HG03520 (cell line): ENCODE measurements at regions not wholly inside any gene's neighbourhood (a gene's known extent, or its start where the extent isn't known, plus 50 kb on each side); places are given as distances from the start of the nearest gene placed in this dataset.
"Not testable (repeated sequence)": the region's sequence is repeated elsewhere in the genome, so short reads cannot be mapped to it uniquely, and the experiment has no call there.

Experiments
- ATAC-seq: cut with Tn5 transposase; IDR thresholded peaks from one replicate; pipeline ENCODE4 v1.9.1; 2021; ENCODE audit warnings: mild to moderate bottlenecking, moderate library complexity; ENCODE audit not compliant: unreplicated experiment

DNA sequence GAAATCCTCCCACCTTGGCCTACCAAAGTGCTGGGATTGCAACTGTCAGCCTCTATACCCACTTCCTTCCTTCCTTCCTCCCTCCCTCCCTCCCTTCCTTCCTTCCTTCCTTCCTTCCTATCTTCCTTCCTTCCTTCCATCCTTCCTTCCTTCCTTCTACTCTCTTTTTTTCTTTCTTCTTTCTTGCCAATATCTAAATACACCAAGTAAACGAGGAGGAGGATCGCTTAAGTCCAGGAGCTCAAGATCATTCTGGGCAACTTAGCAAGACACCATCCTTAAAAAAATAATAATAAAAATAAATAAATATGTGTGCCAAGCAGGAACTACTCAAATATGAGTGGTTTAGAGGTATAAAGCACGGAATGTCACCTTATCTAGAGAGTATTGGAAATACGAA, 249.4 kb upstream of the TRIB2 start:
- no peak for ATAC-seq

DNA sequence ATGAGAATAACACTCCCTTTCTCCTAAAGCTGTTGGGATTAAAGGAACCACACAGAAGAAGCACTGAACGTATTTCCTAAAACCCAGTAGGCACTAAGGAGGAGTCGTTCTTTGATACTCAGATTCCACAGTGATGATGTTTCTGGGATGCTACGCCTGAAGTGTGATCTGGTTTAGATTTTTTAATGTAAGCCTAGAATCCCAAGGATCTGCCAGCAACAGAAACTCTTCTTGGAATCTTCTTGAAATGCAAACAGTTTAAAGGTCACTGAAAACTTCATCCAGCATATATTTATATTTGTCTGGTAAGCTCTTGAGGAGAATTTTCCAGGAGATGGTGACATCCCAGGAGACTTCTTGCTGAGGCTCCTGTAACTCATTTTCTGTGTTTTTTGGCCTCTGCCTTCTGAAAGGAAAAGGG, 247.6 kb upstream of the TRIB2 start:
- no peak for ATAC-seq

DNA sequence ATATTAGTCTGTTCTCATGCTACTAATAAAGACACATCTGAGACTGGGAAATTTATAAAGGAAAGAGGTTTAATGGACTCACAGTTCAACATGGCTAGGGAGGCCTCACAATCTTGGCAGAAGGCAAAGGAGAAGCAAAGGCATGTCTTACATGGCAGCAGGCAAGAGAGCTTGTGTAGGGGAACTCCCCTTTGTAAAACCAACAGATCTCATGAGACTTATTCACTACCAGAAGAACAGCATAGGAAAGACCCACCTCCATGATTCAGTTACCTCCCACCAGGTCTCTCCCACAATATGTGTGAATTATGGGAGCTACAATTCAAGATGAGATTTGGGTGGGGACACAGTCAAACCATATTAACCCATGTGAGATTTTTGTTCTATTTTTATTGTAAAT, 244.5 kb upstream of the TRIB2 start:
- ATAC-seq = not testable (repeated sequence)

DNA sequence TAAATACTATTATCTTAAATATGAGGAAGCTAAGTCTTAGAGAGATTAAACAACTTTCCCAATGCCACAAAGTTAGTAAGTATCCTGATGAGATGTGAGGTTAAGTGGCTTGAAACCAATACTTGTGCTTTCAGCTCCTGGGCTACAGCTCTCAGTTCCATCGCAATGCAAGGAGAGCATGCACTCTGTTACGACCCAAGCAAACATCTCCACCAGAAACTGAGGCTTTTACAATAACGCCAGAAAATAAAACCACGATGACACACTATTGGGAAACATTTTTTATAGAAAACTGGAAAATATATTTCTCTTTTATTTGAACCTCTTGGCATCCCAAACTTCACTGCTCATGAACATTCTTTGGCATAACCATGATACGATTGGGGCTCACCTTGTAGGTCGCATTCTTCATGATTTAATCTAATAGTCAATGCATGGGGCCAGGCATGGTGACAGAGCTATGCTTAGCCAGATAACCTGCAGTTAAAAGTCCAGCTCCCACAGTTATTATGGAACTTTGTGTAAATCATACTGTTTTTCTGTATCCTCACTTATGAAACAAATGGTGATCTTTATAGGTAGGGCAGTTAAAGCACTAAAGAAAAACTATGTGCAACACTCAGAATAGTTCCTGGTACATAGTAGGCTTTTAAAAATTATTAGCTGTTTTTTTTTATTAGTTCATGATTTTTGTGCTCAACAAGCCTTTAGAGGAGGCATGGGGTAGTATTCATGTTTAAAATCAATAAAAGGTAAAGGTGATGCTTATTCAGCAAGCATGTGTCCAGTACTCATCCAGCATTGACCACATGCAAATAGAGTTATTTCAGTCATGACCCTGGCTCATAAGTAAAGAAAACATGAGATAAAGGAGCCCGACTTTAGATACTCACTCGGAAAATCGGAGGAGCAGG, 238.3 kb upstream of the TRIB2 start:
- ATAC-seq = no peak

DNA sequence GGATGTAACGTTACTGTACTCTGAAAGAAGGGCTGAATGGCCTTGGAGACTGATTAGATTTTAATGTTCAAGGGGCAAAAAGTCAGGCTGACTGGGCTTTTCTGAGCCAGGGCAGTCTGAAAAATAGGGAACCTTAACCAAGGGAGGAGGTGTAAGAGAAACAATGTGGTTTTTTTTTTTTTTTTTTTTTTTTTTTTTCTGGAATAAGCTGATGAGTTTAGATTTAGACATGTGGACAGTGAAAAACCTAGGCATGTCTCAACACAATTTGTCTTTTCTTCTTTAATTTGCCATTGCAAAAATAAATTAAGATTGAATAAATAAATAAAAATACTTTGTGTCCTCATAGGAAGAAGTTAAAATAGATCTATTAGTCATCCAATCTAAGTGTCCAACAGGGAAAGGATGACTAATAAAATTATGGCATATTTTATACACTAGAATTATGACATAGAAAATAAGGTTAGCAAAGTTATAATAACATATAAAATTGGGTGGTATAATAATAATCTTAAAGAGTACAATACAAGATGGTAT, 237.6 kb upstream of the TRIB2 start:
- no peak for ATAC-seq

DNA sequence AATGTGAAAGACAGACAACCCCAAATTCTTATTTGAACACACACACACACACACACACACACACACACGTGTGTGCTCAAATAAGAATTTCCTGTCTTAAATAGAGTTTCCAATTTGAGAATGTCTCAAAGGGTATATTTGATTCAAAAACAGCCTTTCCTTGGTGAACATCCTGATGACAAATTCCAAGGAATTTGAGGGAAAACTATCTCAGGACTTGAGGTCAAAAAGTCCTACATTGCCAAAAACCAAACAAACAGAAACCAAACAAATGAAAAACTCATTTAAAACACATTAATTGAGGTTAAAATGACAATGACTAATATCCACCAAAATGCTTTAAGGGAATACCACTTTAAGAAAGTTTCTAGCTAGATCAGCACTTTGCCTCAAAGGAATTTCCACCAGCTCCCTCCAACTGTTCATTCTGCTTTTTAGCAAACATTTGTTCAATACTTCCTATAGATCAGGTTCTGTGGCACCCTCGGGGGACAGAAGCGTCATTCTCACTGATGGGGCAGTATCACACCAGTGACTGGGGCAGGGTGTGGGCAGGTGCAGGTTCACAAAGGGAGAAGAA, 232.1 kb upstream of the TRIB2 start:
- no peak for ATAC-seq

DNA sequence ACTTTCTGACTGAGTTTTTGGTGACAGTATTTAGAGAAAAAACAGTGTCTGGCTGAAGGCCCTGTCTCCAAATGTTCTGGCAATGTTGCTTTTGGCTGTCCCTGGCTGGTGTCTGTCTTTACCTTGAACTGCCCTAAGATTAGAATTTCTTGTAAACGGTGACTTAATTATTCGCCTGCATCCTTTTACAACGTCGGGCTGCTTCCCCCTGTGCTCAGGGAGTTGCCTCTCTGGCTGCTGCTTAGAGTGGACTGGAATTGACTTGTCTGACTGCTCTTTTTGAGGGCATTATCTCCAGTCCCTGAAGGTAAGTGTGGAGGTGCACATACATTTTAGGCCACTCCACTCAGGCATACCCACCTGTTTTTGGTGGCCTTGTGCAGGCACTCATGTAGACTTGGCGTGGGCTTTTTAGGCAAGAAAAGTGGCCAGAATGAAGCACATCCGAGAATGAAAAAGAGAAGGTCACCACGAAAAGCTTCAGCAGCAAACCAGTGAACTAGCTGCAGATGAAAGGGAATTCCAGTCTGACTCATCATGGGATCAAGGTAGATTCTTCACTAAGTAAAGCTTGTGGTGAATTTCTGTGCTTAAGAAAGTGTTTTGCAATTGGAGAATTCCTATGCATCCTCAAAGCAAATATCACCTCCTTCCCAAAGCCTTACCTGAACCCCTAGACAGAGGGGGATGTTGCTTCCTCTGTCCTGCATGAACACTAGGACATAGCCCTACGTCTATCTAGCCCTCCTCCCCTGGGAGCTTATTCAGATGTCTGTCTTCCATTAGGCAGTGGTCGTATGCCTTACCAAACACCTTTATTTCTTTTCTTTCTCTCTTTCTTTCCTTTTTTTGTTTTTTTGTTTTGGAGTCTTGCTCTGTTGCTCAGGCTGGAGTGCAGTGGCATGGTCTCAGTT, 230.3 kb upstream of the TRIB2 start:
- ATAC-seq = peak; percentile 63

DNA sequence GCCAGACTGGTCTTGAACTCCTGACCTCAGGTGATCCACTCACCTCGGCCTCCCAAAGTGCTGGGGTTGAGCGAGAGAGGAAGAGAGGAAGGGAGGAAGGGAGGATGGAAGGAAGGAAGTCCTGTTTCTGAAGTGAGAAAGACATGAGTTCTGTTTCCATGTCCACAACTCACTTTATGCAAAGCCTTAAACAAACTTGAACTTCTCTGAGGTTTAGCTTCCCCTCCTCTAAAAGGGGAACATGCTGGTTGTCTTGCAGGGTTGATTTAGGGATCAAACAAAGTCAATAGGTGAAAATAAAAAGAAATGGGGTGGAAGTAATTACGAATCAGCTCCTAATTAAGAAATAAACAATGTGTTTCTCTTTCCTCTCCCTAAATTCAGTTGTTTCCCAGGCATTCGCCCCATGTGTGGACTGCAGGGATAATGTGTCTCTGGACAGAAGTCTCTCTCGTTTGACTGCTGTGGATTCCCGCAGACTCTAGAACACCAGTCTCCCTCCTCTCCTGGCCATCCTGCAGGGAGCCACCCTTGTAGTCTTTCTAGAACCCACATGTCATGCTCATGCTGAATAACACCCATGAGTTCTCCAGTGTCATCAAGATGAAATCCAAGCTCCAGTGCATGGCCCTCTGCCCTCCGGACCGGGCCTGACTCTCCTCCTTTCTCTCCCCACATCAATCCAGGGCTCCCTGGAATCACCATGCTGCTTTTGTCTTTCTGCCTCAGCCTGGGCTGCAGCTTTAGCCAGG, 229.3 kb upstream of the TRIB2 start:
- no peak for ATAC-seq

DNA sequence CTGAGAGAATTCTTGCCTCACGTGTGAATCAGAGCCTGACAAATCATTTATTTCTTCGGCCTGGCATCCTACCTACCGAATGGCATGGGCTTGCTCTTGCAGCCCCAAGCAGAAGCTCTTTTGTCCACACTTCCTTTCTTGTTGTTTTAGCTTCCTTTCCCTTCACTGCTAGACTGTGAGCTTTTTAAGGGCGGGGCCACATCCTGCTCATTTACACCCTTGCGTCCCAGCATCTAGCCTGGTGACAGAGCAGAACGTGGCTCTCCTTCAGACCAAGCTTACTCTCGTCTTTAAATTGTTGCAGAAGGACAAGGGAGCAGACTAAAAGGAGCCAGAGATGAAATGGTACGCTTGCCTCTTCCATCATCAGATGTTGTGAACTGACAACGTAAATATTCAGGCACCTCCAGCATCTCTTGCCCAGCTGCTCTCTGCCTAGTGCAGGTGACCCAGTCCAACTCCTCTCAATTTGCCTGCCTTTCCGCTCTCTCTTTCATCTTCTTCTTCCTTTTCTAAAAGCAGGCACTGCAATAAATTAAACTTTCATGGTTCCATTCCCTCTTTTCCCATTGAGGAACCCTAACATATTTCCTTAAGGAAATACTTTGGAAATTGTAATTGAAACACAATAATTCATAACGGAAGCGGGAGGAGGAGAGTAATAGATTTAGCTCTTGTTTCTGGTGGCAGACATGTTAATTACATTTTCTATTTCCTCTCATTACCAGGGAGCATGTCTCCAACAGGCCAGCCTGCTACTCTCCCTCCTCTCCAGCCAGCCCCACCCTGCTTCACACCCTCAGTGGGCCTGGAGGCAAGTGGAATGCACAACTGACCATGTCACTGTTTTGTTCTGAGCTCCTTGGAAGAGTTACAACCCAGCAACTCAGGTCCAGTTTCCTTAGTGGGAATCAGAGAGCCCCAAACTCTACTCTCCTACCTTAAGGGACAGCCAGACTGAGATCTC, 228.1 kb upstream of the TRIB2 start:
- ATAC-seq = no peak

DNA sequence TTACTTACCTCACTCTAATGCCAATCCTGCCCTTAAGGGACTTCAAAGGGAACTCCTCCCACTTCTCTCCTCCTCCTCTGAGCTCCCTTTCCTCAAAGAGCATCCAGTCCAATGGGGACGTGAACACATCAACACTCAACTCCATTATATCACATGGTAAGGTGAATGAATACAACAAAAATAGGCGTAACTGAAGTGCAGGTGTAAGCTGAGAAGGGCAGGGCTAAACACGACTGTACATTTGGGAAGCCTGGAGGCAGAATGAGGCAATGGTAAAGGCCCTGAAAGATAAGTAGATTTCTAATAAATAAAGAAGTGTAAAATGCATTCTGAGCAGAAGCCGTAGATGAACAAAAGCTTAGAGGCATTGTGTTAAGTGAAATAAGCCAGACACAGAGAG, 226.1 kb upstream of the TRIB2 start:
- no peak for ATAC-seq

DNA sequence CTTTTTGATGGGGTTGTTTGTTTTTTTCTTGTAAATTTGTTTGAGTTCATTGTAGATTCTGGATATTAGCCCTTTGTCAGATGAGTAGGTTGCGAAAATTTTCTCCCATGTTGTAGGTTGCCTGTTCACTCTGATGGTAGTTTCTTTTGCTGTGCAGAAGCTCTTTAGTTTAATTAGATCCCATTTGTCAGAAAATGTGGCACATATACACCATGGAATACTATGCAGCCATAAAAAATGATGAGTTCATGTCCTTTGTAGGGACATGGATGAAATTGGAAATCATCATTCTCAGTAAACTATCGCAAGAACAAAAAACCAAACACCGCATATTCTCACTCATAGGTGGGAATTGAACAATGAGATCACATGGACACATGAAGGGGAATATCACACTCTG, 224.4 kb upstream of the TRIB2 start:
- ATAC-seq = not testable (repeated sequence)

DNA sequence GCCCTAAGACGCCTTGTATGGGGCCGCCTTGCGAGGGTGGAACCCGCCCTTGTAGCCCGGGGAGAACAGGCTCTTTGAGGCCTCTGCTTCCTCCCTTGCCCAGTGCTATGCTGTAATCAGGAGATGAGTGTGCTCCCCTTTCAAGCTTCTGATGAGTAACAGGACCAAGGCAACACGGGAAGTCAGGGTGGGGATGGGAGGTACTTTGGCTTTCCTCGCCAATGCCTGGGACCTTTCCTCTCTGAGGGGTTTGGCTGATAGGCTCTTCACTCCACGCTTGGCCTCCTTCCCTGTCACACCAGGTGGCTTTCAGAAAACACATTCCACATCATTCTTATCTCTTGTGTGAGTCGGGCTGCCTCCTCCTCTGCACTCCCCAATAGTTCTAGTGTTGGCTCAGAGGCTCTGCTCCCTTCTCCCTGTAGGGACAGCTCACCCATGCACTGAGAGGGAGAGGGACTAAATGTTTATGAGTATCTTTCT, 223.7 kb upstream of the TRIB2 start:
- no peak for ATAC-seq

DNA sequence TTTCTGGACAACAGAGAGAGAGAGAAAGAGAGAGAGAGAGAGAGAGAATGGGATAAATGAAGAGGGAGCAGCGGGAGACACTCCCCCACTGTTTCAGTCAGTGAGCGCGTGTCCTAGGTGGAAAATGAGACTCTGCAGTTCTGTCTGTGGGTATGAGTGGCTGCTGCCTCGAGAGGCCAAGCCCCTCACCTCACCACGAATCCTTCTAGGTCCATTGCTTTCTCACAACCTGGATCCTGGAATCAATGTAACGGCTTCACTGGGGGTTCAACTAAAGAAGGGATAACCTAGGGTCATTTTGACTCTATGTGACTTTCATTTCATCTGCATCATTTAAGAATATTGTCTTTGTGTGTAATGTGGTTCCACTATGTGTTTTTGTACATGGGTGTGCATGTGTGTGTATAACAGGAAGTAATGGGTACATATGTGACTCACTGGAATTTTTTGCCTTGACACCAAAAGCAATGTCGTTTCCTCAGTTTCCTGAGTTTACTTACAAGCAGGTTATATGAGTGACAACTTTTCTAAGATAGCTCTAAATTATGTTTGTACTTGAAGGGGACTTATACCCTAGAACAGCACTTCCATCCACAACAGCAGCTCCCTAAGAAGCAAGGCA, 221.4 kb upstream of the TRIB2 start:
- ATAC-seq = no peak

DNA sequence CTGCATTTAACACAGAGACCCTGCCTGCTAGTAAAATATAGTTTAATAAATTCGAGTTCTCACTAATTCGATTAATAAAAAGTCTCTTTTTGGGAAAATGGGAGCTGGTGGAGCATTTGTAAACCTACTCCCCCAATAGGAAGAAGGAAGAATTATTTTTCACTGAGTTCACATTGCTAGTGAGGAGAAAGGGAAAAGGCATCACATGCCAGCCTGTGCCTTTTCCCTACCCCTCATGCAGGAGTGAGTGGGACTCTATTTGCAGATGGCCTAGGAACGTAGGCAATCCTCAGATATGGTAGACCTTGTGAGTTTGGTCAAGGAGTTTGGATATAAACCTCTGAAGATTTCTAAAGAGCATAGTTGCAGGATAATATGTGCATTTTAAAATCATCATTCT, 218.4 kb upstream of the TRIB2 start:
- no peak for ATAC-seq

DNA sequence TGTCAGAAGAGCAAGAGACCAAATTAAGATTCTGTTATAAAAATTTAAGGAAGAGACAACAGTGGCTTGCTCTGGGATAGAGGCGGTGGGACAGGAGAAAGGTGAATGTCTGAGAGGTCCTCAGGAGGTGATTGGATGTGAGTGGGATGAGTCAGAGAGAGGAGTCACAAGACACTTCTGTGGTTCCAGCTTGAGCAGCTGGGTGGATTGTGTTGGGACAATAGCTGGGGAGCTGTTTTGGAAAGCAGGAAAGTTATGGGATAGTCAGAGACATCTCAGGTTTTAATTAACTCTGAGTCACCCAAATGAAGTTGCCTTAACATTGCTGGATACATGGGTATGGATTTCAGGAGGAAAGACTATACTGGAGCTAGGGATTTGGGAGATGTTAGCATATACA, 218.0 kb upstream of the TRIB2 start:
- ATAC-seq = no peak

DNA sequence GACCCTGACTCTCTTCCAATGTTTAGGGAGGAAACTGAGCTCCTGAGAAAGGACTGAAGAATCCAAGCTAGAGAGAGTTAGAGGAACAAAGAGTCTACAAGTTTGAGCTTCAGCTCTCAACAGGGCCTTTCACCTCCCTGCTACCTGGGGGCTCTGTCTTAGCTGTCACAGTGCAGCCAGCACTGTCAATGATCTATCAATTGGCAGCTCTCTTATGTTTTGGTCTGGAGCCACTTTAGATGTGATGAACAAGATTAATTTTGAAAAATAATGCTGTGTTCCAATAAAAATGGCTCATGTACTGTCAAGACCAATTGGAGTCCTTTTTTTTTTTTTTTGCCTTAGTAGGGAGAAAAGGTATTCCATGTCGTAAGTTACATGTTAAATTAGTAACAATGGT, 215.8 kb upstream of the TRIB2 start:
- no peak for ATAC-seq

DNA sequence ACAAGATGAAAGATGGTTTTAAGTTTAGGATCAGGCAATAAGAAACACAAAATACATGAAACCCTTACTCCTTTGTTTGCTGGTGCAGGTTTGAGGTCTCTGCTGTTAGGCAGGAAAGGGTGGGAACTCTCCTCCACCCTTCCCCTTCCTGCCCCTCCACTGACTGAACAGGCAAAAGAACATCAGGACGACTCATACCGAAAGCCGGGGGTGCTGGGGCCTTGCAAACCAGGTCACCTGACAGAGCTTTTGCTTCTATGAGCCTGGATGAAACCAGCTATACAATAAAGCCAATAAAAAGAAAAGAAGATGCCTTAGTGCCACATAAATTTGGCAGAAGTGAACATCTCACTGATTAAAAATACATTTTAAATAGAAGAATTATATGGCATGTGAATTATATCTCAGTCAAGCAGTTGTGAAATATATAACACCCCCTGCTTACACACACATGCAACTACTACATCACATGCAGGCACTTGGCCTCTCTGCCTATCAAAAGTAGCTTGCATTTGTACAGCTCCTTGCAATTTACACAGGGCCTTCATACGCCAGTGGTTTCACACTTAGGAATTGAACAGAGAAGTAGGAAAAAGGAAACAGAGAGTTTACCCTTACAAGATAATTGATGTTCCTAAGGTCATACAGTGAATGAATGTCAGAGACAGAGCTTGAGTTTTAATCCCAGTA, 215.1 kb upstream of the TRIB2 start:
- ATAC-seq = peak; percentile 85

DNA sequence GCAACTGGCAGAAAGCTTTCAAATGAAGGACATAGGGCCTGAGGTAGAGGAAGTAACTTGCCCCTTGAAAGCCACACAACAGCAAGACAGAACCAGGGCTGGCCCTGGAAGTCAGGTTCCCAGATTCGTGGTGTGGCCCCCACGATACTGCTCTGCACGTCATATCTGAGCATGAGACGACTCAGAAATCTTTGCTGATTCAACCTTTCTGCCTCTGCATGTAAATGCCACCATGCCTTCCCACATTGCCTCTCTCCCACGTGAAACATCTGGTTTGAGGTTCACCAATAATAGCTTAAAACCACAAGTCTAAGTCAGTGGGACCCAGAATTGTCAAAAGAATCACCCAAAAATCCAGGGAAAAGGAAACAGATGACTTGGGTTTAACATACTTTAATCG, 214.0 kb upstream of the TRIB2 start:
- ATAC-seq = no peak
